SW 1271 (cell line): ENCODE measurements at regions not wholly inside any gene's neighbourhood (a gene's known extent, or its start where the extent isn't known, plus 50 kb on each side); places are given as distances from the start of the nearest gene placed in this dataset.

Experiments used
- DNase-seq, 2 experiments: peaks; one replicate each; lab custom pipeline; 2025; lab: John Stamatoyannopoulos, UW

DNA sequence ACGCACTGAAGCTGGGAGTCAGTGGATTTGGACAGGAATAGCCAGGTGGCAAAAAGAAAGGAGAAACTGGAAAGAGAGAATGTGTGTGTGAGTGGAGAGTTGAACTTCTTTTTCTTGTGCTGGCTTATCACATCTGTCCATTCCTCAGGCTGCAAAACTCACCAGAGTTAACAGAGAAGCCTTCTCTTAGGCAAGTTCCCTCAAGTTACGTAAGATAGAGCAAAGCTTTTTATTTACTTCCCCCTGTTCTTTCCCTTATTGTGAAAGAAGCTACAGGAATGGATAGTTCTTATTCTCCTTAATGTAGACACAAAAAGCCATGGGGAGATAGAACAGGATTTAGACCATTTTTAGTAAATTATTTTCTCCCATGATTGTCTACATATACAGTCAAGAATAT lies 188.6 kb downstream of the BMP2 start:
- no peak for DNase-seq

DNA sequence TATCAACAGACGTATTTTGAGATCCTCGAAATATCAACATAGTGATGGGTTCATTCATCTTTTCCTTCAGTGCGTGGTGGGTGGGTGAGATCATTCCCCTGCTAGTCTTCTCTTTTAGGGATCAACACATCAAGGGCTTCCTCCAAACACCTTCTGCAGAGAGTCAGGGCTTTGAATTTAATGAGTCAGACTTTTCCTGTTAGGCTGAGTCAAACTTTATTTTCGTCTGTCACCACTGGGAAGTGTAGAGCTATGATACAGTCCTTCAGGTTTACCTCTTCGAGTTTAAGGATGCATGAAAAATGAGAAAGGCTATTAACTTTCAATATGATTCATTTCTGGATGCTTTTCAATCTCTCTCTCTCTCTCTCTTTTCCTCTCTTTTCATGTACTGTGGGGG lies 189.1 kb downstream of the BMP2 start:
- no peak for DNase-seq

DNA sequence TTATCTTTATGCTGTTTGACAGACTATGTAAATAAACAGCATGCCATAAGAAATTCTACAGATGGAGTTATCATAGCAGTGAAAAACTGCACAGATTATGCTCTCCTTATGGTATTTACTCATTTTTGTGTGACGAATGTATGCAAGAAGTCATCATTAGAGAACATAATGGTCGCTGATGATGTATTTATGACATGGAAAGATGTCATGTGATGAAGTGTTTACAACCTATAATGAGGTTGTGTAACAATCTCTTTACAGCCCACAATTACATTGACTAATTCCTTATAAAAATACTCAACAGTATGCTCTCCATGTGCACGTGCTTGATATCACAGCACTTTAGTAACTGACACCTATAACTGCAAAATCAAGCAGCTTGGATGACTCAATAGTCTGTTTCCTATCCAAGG lies 192.4 kb downstream of the BMP2 start:
- no peak for DNase-seq

- no peak for DNase-seq
Observed at GRCh38 chr20:6966721-6967120, 199.2 kb downstream of the BMP2 start.

- no peak for DNase-seq
Observed at GRCh38 chr20:6974838-6975237, 207.4 kb downstream of the BMP2 start.

DNA sequence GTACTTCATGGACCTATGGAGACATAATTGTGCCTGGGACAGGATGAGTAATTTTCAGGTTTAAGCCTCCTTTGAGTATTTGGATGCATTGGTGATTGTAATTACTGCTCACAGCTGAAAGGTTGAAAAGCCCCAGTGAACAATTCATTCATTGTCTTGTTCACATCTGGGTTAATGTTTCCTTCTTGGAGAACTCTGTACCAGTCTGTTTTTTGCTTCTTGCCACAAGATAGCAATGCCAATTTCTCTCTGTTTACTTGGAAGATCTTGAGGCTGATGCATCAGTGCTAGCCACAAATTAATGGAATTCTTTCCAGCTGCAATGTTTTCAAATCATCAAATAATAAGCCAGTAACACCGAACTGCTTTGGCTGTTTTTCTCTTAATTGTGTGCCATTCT lies 207.8 kb downstream of the BMP2 start:
- no peak for DNase-seq

DNA sequence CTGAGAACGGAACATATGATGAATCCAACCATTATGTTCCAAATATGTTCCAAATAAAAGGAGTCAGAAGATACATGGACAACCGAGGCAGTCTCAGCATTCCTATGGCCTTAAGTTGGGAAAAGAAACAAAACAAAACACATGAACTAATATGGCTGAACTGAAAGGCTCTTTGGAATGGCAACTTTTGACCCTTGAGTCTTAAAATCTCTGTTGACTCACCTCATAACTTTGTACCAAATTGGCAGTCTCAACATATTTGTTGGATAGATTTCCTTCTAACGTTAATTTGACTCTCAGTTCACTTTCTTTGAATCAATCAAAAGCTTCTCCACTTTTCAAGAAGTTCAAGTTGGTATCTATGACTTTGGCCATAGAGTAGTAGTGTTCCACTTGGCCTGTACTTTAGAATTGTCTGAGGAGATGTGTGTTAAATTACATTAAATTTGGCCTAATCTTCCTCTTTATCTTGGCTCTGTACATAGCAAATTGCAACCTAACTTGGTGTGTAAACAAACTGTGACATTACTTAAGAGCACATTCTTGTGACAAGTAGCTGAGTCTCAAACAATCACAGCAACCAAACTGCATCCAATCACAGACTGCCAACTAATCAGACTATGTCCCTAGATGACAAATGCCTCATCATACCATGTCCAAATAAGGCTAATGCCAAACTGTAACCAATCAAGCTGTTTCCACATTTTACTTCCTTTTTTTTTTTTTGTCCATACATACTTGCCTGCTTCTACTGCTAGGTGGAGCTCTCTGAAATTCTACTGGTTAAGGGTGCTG lies 208.8 kb downstream of the BMP2 start:
- DNase-seq, result no peak

- no peak for DNase-seq
Observed at GRCh38 chr20:6979621-6980020, 212.1 kb downstream of the BMP2 start.

GRCh38 chr20:6993011-6993410 lies 225.5 kb downstream of the BMP2 start:
- no peak for DNase-seq

DNA sequence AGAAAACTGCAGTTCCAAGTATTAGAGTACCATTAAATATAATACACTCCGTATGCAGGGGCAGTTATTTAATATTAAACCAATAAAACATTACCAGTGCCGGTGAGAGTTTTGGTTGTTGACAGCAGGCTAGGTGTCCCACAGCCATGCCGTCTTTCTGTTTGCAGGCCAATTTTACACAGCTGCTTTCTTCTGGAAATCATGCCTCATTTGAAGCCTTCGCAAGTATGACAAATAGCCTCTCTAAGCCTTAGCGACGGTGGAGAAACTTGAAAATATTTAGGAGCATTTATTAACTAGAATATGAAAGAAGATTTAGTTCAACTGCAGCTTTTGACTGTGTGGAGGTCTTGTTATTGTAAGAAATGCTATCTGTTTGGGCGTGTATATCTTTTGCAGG lies 226.0 kb downstream of the BMP2 start:
- no peak for DNase-seq

GRCh38 chr20:6994452-6994851 lies 227.0 kb downstream of the BMP2 start:
- no peak for DNase-seq

- DNase-seq, result no peak
Observed at GRCh38 chr20:6998909-6999308, 231.4 kb downstream of the BMP2 start.

- DNase-seq, result no peak
Observed at GRCh38 chr20:6999381-6999780, 231.9 kb downstream of the BMP2 start.

DNA sequence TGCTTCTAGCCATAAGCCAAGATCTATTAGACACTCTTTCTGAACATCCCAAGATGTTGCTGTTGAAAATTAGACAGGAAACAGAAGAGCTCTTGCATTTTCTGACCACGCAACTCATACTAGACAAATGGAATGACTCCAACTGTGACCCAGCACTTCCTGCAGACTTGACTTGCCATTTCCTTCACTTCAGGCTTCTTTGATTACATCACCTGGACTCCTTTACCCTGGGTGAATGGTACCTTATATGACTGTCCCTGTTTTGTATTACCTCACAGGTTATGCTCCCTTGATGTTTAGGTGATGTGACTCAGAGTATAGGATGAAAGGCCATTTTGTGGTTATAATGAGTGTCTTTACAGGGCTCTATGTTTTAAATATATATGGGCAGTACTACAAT lies 236.1 kb downstream of the BMP2 start:
- DNase-seq, result no peak

DNA sequence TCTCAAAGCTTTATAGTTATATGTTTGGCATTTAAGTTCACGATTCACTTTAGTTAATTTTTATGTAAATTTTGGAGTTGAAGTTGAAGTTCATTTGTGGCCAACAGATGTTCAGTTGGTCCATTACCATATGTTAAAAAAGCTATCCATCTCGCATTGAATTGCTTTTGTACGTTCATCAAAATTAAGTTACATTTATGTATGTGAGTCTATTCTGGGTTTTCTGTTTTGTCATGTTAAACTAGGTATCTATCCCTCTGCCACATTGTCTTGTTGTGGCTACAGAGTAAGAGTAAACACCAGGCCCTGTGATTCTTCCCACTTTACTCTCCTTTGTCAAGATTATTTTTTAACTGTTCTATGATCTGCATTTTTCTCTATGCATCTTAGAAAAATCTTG lies 237.3 kb downstream of the BMP2 start:
- no peak for DNase-seq

GRCh38 chr20:7010527-7010926 lies 243.0 kb downstream of the BMP2 start:
- no peak for DNase-seq

GRCh38 chr20:7015257-7015656 lies 247.8 kb downstream of the BMP2 start:
- DNase-seq, result no peak

DNA sequence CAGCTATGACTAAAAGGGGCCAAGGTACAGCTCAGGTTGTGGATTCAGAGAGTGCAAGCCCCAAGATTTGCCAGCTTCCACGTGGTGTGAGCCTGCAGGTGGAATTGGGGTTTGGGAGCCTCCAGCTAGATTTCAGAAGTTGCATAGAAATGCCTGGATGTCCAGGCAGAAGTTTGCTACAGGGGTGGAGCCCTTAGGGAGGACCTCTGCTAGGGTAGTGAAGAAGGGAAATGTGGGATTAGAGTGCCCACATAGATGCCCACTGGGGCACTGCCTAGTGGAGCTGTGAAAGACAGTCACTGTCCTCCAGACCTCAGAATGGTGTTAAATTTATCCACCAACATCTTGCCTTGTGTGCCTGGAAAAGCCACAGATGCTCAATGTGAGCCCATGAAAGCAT lies 255.1 kb downstream of the BMP2 start:
- DNase-seq, result no peak

- no peak for DNase-seq
Observed at GRCh38 chr20:7025635-7026034, 258.1 kb downstream of the BMP2 start.

DNA sequence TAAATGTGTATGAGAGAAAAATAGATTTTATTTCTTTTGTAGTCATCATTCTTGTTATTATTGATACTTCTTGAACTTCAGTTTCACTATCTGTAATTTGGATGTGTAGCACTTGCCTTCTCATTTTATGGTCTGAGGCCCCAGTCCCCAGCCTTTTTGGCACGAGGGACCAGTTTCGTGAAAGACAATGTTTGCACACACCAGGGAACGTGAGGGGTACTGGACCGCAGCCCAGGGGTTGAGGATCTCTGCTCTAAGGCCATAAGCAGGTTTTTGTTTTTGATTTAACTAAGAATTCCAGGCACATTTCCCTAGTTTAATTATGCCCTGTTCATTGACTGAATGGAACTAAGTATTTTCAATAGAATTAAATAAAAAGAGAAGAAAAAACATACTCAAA lies 261.5 kb downstream of the BMP2 start:
- DNase-seq, result no peak

DNA sequence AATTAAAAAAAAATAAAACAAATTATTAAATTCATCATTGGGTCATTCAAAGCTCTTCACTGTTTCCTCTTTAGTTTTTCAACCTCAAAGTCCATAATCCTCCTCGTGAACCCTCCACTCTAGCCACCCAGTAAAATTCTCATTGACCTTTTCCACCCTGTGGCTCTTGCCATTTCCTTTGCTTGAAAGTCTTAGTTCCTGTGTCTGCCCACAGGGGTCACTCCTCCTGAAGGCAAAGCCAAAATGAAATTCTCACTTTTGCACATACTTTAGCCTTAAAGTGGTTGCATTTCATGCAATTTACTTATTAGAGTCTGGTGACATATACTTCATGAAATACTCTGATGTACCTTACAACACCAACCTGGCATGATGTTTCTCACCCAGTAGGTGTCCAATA lies 263.7 kb downstream of the BMP2 start:
- DNase-seq, result no peak

- DNase-seq, result no peak
Observed at GRCh38 chr20:7038029-7038428, 270.5 kb downstream of the BMP2 start.

DNA sequence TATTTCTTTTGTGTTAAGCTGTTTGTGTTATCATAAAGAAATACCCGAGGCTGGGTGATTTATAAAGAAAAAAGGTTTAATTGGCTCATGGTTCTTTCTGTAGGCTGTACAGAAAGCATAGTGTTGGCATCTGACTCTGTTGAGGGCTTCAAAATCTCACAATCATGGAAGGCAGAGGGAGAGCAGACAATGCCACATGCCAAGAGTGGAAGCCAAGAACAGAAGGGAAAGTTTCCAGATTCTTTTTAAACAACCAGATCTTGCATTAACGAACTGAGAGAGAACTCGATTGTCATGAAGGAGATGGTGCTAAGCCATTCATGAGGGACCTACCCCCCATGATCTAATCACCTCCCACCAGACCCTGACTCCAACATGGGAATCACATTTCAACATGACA lies 290.1 kb downstream of the BMP2 start:
- DNase-seq, result no peak

GRCh38 chr20:7078804-7079203 lies 311.3 kb downstream of the BMP2 start:
- DNase-seq, result no peak
